ENCODE measurements at regions not wholly inside any gene's neighbourhood (a gene's known extent, or its start where the extent isn't known, plus 50 kb on each side); places are given as distances from the start of the nearest gene placed in this dataset.

- TF ChIP-seq POU2F2 (IDR thresholded peaks at IDR 0.05; ENCODE audit: low read depth, low read length), result no peak
- no peak for TF ChIP-seq PAX5 (IDR thresholded peaks at IDR 0.05; ENCODE audit: insufficient read depth, low read length, severe bottlenecking)
- TF ChIP-seq POLR2A (IDR thresholded peaks at IDR 0.05; ENCODE audit: low read depth, low read length), result no peak
- no peak for TF ChIP-seq TAF1 (IDR thresholded peaks at IDR 0.05; ENCODE audit: low read depth, low read length)
- TF ChIP-seq SPI1 (IDR thresholded peaks at IDR 0.05; ENCODE audit: low read depth, low read length), result no peak
- no peak for TF ChIP-seq POLR2AphosphoS5 (IDR thresholded peaks at IDR 0.05; ENCODE audit: low read depth, low read length)
- DNase-seq (ENCODE audit: insufficient read length, low spot score), result no peak
- no peak for FAIRE-seq
These were observed 141.3 kb upstream of the LPAR1 start for GRCh38 chr9:111179577-111179976.

GRCh38 chr9:111178331-111179055, 140.2 kb upstream of the LPAR1 start:
- DNase-seq (ENCODE audit: insufficient read length, low spot score), result no peak
- no peak for TF ChIP-seq POLR2A (IDR thresholded peaks at IDR 0.05; ENCODE audit: low read depth, low read length)
- TF ChIP-seq PAX5 (IDR thresholded peaks at IDR 0.05; ENCODE audit: insufficient read depth, low read length, severe bottlenecking), result no peak
- TF ChIP-seq TAF1 (IDR thresholded peaks at IDR 0.05; ENCODE audit: low read depth, low read length), result no peak
- no peak for TF ChIP-seq POU2F2 (IDR thresholded peaks at IDR 0.05; ENCODE audit: low read depth, low read length)
- no peak for TF ChIP-seq POLR2AphosphoS5 (IDR thresholded peaks at IDR 0.05; ENCODE audit: low read depth, low read length)
- TF ChIP-seq SPI1 (IDR thresholded peaks at IDR 0.05; ENCODE audit: low read depth, low read length), result no peak
- no peak for FAIRE-seq

- no peak for FAIRE-seq
- TF ChIP-seq POU2F2 (IDR thresholded peaks at IDR 0.05; ENCODE audit: low read depth, low read length), result no peak
- TF ChIP-seq POLR2AphosphoS5 (IDR thresholded peaks at IDR 0.05; ENCODE audit: low read depth, low read length), result no peak
- no peak for TF ChIP-seq POLR2A (IDR thresholded peaks at IDR 0.05; ENCODE audit: low read depth, low read length)
- no peak for TF ChIP-seq SPI1 (IDR thresholded peaks at IDR 0.05; ENCODE audit: low read depth, low read length)
- no peak for TF ChIP-seq PAX5 (IDR thresholded peaks at IDR 0.05; ENCODE audit: insufficient read depth, low read length, severe bottlenecking)
- TF ChIP-seq TAF1 (IDR thresholded peaks at IDR 0.05; ENCODE audit: low read depth, low read length), result no peak
- no peak for DNase-seq (ENCODE audit: insufficient read length, low spot score)
These were observed 138.2 kb upstream of the LPAR1 start for GRCh38 chr9:111176511-111176910.

- FAIRE-seq, result no peak
- DNase-seq (ENCODE audit: insufficient read length, low spot score), result no peak
- TF ChIP-seq POU2F2 (IDR thresholded peaks at IDR 0.05; ENCODE audit: low read depth, low read length), result no peak
- no peak for TF ChIP-seq PAX5 (IDR thresholded peaks at IDR 0.05; ENCODE audit: insufficient read depth, low read length, severe bottlenecking)
- TF ChIP-seq POLR2A (IDR thresholded peaks at IDR 0.05; ENCODE audit: low read depth, low read length), result no peak
- TF ChIP-seq POLR2AphosphoS5 (IDR thresholded peaks at IDR 0.05; ENCODE audit: low read depth, low read length), result no peak
- no peak for TF ChIP-seq SPI1 (IDR thresholded peaks at IDR 0.05; ENCODE audit: low read depth, low read length)
- no peak for TF ChIP-seq TAF1 (IDR thresholded peaks at IDR 0.05; ENCODE audit: low read depth, low read length)
These were observed 137.1 kb upstream of the LPAR1 start for GRCh38 chr9:111175350-111175749.

GRCh38 chr9:111167341-111167740, 129.1 kb upstream of the LPAR1 start:
- FAIRE-seq, result no peak
- TF ChIP-seq TAF1 (IDR thresholded peaks at IDR 0.05; ENCODE audit: low read depth, low read length) (no peak), POU2F2 (IDR thresholded peaks at IDR 0.05; ENCODE audit: low read depth, low read length) (no peak), POLR2A (IDR thresholded peaks at IDR 0.05; ENCODE audit: low read depth, low read length) (no peak), PAX5 (IDR thresholded peaks at IDR 0.05; ENCODE audit: insufficient read depth, low read length, severe bottlenecking) (no peak), POLR2AphosphoS5 (IDR thresholded peaks at IDR 0.05; ENCODE audit: low read depth, low read length) (no peak)

GRCh38 chr9:111163716-111164389, 125.6 kb upstream of the LPAR1 start:
- TF ChIP-seq SPI1 (IDR thresholded peaks at IDR 0.05; ENCODE audit: low read depth, low read length), result no peak
- TF ChIP-seq POU2F2 (IDR thresholded peaks at IDR 0.05; ENCODE audit: low read depth, low read length), result no peak
- no peak for TF ChIP-seq POLR2AphosphoS5 (IDR thresholded peaks at IDR 0.05; ENCODE audit: low read depth, low read length)
- no peak for TF ChIP-seq POLR2A (IDR thresholded peaks at IDR 0.05; ENCODE audit: low read depth, low read length)
- no peak for TF ChIP-seq PAX5 (IDR thresholded peaks at IDR 0.05; ENCODE audit: insufficient read depth, low read length, severe bottlenecking)
- no peak for TF ChIP-seq TAF1 (IDR thresholded peaks at IDR 0.05; ENCODE audit: low read depth, low read length)
- no peak for DNase-seq (ENCODE audit: insufficient read length, low spot score)
- FAIRE-seq, result no peak

More at GRCh38 chr9:111167341-111167740, 129.1 kb upstream of the LPAR1 start:
- no peak for DNase-seq (ENCODE audit: insufficient read length, low spot score)

GRCh38 chr9:111162026-111162425, 123.8 kb upstream of the LPAR1 start:
- DNase-seq (ENCODE audit: insufficient read length, low spot score), result no peak
- TF ChIP-seq POU2F2 (IDR thresholded peaks at IDR 0.05; ENCODE audit: low read depth, low read length), result no peak
- no peak for TF ChIP-seq POLR2AphosphoS5 (IDR thresholded peaks at IDR 0.05; ENCODE audit: low read depth, low read length)
- TF ChIP-seq PAX5 (IDR thresholded peaks at IDR 0.05; ENCODE audit: insufficient read depth, low read length, severe bottlenecking), result no peak
- no peak for FAIRE-seq

- DNase-seq (ENCODE audit: insufficient read length, low spot score) (no peak), FAIRE-seq (no peak)
- TF ChIP-seq TAF1 (IDR thresholded peaks at IDR 0.05; ENCODE audit: low read depth, low read length), result no peak
- TF ChIP-seq SPI1 (IDR thresholded peaks at IDR 0.05; ENCODE audit: low read depth, low read length), result no peak
- TF ChIP-seq PAX5 (IDR thresholded peaks at IDR 0.05; ENCODE audit: insufficient read depth, low read length, severe bottlenecking), result no peak
- no peak for TF ChIP-seq POLR2A (IDR thresholded peaks at IDR 0.05; ENCODE audit: low read depth, low read length)
- no peak for TF ChIP-seq POU2F2 (IDR thresholded peaks at IDR 0.05; ENCODE audit: low read depth, low read length)
- no peak for TF ChIP-seq POLR2AphosphoS5 (IDR thresholded peaks at IDR 0.05; ENCODE audit: low read depth, low read length)
These were observed 122.7 kb upstream of the LPAR1 start for GRCh38 chr9:111161015-111161415.

- TF ChIP-seq PAX5 (IDR thresholded peaks at IDR 0.05; ENCODE audit: insufficient read depth, low read length, severe bottlenecking) (no peak), POLR2A (IDR thresholded peaks at IDR 0.05; ENCODE audit: low read depth, low read length) (no peak), POU2F2 (IDR thresholded peaks at IDR 0.05; ENCODE audit: low read depth, low read length) (no peak), POLR2AphosphoS5 (IDR thresholded peaks at IDR 0.05; ENCODE audit: low read depth, low read length) (no peak), SPI1 (IDR thresholded peaks at IDR 0.05; ENCODE audit: low read depth, low read length) (no peak), TAF1 (IDR thresholded peaks at IDR 0.05; ENCODE audit: low read depth, low read length) (no peak)
- DNase-seq (ENCODE audit: insufficient read length, low spot score) (no peak), FAIRE-seq (no peak)
These were observed 120.7 kb upstream of the LPAR1 start for GRCh38 chr9:111158999-111159398.

Data from GM12891 (cell line).